ENCODE measurements at regions not wholly inside any gene's neighbourhood (a gene's known extent, or its start where the extent isn't known, plus 50 kb on each side); places are given as distances from the start of the nearest gene placed in this dataset.

DNA sequence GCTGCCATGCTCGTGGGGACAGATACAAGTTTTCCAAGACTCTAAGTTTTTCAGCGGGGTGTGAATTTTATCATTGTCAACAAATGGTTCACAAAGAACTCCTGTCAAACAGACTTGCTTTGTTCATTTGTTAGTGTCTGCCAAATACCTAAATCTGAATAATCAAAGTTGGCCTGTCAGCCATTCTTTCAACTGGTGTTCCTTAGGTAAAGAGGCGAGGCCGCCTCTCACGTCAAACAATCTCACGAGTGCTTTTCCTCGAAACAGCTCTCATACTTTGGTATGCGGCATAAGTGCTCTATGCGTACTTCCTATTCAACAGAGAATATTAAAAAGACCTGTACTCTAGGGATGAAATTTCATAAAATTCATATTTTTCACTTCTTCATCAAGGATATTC is 51.4 kb upstream of the KANK4 start:
- CTCF ChIA-PET: no interaction called here
- DNase-seq (ENCODE audit: extremely low spot score): no peak
- POLR2A ChIA-PET: no interaction called here
- TF ChIP-seq, protein P1, sequence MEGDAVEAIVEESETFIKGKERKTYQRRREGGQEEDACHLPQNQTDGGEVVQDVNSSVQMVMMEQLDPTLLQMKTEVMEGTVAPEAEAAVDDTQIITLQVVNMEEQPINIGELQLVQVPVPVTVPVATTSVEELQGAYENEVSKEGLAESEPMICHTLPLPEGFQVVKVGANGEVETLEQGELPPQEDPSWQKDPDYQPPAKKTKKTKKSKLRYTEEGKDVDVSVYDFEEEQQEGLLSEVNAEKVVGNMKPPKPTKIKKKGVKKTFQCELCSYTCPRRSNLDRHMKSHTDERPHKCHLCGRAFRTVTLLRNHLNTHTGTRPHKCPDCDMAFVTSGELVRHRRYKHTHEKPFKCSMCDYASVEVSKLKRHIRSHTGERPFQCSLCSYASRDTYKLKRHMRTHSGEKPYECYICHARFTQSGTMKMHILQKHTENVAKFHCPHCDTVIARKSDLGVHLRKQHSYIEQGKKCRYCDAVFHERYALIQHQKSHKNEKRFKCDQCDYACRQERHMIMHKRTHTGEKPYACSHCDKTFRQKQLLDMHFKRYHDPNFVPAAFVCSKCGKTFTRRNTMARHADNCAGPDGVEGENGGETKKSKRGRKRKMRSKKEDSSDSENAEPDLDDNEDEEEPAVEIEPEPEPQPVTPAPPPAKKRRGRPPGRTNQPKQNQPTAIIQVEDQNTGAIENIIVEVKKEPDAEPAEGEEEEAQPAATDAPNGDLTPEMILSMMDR (IDR thresholded peaks at IDR 0.05; ENCODE audit: control extremely low read depth, extremely low read depth, low read depth, missing control alignments): no peak

DNA sequence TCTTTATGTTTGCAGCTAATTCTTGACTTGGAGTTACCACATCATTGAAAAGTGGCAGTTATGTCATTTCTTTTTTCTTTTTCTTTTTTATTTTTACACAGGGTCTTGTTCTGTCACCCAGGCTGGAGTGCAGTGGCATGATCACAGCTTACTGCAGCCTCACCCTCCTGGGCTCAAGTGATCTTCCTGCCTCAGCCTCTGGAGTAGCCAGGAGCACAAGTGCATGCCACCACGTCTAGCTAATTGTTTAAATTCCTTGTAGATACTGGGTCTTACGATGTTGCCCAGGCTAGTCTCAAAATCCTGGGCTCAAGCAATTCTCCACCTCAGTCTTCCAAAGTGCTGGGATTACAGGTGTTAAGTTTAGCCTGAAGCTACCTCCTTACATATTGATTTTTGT is 52.1 kb upstream of the KANK4 start:
- DNase-seq (ENCODE audit: extremely low spot score): no peak
- ChIA-PET CTCF (no interaction called here), POLR2A (no interaction called here)
- TF ChIP-seq, protein P1 (IDR thresholded peaks at IDR 0.05; ENCODE audit: control extremely low read depth, extremely low read depth, low read depth, missing control alignments): no peak

GRCh38 chr1:62373221-62373620 is 54.0 kb upstream of the KANK4 start:
- TF ChIP-seq, protein P1 (IDR thresholded peaks at IDR 0.05; ENCODE audit: control extremely low read depth, extremely low read depth, low read depth, missing control alignments): no peak
- ChIA-PET CTCF (no interaction called here), POLR2A (no interaction called here)
- DNase-seq (ENCODE audit: extremely low spot score): no peak

DNA sequence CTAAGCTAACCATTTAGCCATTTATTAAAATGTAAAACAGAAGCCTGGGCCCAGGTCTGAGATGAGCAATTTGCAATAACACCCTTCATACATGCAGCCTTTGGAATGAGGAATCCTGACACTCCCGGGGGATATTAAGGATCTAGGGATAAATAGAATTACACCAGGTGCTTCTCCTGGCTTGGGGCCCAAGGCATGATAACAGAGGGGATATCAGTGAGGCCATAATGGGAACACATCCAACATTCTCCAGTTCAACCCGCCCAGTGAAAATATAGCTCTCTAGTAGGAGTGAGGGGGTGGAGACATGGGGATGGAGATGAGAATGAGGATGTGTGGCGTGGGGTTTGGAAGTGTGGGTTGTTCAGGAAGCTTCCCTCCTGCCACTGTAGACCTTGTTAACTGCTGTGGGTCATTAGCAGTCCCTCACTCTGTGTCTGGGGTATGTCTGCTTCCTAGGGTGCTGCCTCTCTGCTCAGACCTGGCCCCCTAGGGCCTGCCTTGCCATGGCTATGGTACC is 57.9 kb upstream of the KANK4 start:
- DNase-seq (ENCODE audit: extremely low spot score): no peak
- ChIA-PET POLR2A (no interaction called here), CTCF (interaction anchor here (1.4 to 2.5 kb wide), 3 partner anchors 14 to 48 kb away, joined by 3 to 7 read pairs (median 6); no protein-coding TSS in a partner anchor)
- TF ChIP-seq, protein P1 (IDR thresholded peaks at IDR 0.05; ENCODE audit: control extremely low read depth, extremely low read depth, low read depth, missing control alignments): no peak

DNA sequence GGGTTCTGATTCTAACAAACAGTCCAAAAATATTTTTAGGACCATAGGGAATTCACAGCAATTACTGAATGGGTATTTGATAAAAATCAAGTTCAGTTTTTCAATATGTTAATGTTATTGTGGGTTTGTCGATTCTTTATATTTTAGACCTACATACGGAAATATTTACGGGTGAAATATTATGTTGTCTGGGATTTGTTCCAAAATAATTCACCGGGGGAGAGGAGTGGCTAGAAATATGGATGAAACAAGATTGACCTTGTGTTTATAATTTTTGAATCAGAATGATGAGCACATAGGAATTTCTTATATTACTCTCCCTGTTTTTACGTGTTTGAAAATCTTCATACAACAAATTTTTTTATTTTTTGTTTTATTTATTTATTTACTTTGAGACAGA is 56.7 kb upstream of the USP1 start:
- POLR2A ChIA-PET: no interaction called here
- TF ChIP-seq, protein P1 (IDR thresholded peaks at IDR 0.05; ENCODE audit: control extremely low read depth, extremely low read depth, low read depth, missing control alignments): no peak
- DNase-seq (ENCODE audit: extremely low spot score): no peak
- CTCF ChIA-PET: no interaction called here

- no peak for DNase-seq (ENCODE audit: extremely low spot score)
- TF ChIP-seq, protein P1 (IDR thresholded peaks at IDR 0.05; ENCODE audit: control extremely low read depth, extremely low read depth, low read depth, missing control alignments): no peak
- POLR2A ChIA-PET: no interaction called here
- CTCF ChIA-PET: interaction anchor here (0.9 kb wide), 1 partner anchor 25 kb away, joined by 3 read pairs; no protein-coding TSS in a partner anchor
Measured at GRCh38 chr1:62381831-62382657, 54.8 kb upstream of the USP1 start.
